ENCODE measurements at regions not wholly inside any gene's neighbourhood (a gene's known extent, or its start where the extent isn't known, plus 50 kb on each side); places are given as distances from the start of the nearest gene placed in this dataset.

DNA sequence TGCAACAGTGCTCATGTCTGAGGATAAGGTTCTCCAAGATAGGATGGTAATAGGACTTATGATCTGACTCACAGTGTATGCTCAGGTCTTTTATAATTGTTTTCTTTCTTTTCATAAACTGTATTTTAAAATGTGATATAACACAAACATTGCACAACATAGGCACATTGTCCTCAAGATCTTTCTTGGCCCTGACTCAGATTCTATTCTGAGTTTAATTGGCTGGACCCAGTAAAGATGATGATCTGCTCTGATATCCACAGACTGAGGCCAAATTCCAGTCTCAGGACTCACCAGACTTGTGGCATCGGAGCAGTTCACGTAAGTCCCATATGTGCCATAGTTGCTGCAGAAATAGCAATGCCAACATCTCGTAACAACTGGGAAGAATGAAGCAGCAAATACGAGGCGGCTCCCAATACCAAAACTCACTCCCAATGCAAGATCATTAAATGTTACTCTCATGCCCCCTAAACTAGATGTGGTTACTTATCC lies 448.9 kb upstream of the SLC14A2 start:
- ChIA-PET CTCF (ENCODE audit: low intra/inter-chr PET ratio, low total read pairs) (no interaction called here), POLR2A (no interaction called here)
- Histone ChIP-seq H3K36me3 (replicated peaks in 1 of 2; ENCODE audit: control insufficient read depth in 1 of 2, insufficient read depth in 2 of 2, low read length in 2 of 2) (no peaks in the 10 kb centered on the region), H3K9ac (ENCODE audit: insufficient read depth, low read depth, low read length) (no peak overlapping the region), H3K27me3 (ENCODE audit: control insufficient read depth in 1 of 2, insufficient read depth in 2 of 2, low read length in 2 of 2) (no peaks in the 10 kb centered on the region), H3K9me3 (ENCODE audit: low read length) (peaks cover 3% of the 10 kb centered on the region; the same call in 1 of the 2 replicates), H4K20me1 (ENCODE audit: insufficient read depth, low read length) (no peaks in the 10 kb centered on the region), H2AFZ (ENCODE audit: low read length) (no peak overlapping the region), H3K27ac (ENCODE audit: extremely low read length, insufficient read depth, low read length) (no peak overlapping the region), H3K79me2 (ENCODE audit: insufficient read depth, low read length) (no peaks in the 10 kb centered on the region), H3K4me3 (replicated peaks in 1 of 3; ENCODE audit: insufficient read depth in 1 of 3, low read depth in 2 of 3, low read length in 3 of 3) (no peak overlapping the region), H3K4me2 (ENCODE audit: low read depth, low read length) (no peak overlapping the region), H3K4me1 (ENCODE audit: insufficient read depth, low read length) (no peaks in the 10 kb centered on the region)
- FAIRE-seq = no peak
- BruUV-seq (replicated peaks) = no TSS peak
- intact Hi-C loops (cut with micrococcal nuclease; ENCODE audit: unreplicated experiment) (no loop called here), in situ Hi-C loops (cut with HindIII; ENCODE audit: extremely low pct_ligation_motif_present, low pct_unique_long_range_greater_than_20kb) (no loop called here)
- whole genome bisulfite sequencing (ENCODE audit: low lambda C conversion rate) = 53% methylated on average over 5 of the region's 5 CpGs
- no peak for DNase-seq (ENCODE audit: low spot score)
- ATAC-seq = no peak
- TF ChIP-seq SRSF4 (IDR thresholded peaks at IDR 0.05; ENCODE audit: low read depth, low read length, poor library complexity, severe bottlenecking) = no peak
- TF ChIP-seq, protein P1, sequence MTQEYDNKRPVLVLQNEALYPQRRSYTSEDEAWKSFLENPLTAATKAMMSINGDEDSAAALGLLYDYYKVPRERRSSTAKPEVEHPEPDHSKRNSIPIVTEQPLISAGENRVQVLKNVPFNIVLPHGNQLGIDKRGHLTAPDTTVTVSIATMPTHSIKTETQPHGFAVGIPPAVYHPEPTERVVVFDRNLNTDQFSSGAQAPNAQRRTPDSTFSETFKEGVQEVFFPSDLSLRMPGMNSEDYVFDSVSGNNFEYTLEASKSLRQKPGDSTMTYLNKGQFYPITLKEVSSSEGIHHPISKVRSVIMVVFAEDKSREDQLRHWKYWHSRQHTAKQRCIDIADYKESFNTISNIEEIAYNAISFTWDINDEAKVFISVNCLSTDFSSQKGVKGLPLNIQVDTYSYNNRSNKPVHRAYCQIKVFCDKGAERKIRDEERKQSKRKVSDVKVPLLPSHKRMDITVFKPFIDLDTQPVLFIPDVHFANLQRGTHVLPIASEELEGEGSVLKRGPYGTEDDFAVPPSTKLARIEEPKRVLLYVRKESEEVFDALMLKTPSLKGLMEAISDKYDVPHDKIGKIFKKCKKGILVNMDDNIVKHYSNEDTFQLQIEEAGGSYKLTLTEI (CRISPR knock-in tag; conservative IDR thresholded peaks at IDR 0.05) = no peak
- TF ChIP-seq MIER2 (CRISPR knock-in tag; IDR thresholded peaks at IDR 0.05) = no peak
- no peak for TF ChIP-seq DR1 (CRISPR knock-in tag; IDR thresholded peaks at IDR 0.05)
- TF ChIP-seq SALL1 (CRISPR knock-in tag; IDR thresholded peaks at IDR 0.05) = no peak
- no peak for TF ChIP-seq ZNF263 (CRISPR knock-in tag; IDR thresholded peaks at IDR 0.05)
- TF ChIP-seq SP1 (IDR thresholded peaks at IDR 0.05) = no peak
- no peak for TF ChIP-seq SP1 (CRISPR knock-in tag; IDR thresholded peaks at IDR 0.05)
- TF ChIP-seq MEIS2 (CRISPR knock-in tag; IDR thresholded peaks at IDR 0.05) = no peak
- TF ChIP-seq FOXP4 (CRISPR knock-in tag; IDR thresholded peaks at IDR 0.05) = no peak
- TF ChIP-seq NFE2L1 (CRISPR knock-in tag; IDR thresholded peaks at IDR 0.05; ENCODE audit: borderline replicate concordance) = no peak
- no peak for TF ChIP-seq TBX2 (CRISPR knock-in tag; IDR thresholded peaks at IDR 0.05; ENCODE audit: borderline replicate concordance)
- TF ChIP-seq ZNF577 (CRISPR knock-in tag; IDR thresholded peaks at IDR 0.05; ENCODE audit: borderline replicate concordance, low read depth) = no peak
